ENCODE measurements at regions not wholly inside any gene's neighbourhood (a gene's known extent, or its start where the extent isn't known, plus 50 kb on each side); places are given as distances from the start of the nearest gene placed in this dataset.
"Not testable (repeated sequence)": the region's sequence is repeated elsewhere in the genome, so short reads cannot be mapped to it uniquely, and the experiment has no call there.

- H3K4me3 ChIP-seq (replicated peaks in 1 of 2; ENCODE audit: low read depth in 2 of 2, low read length in 2 of 2): no peak overlapping the region
- TF ChIP-seq CTCF (IDR thresholded peaks at IDR 0.05; ENCODE audit: low read depth, low read length): no peak
- DNase-seq (ENCODE audit: low read depth in 2 of 2): no peak
These were observed 186.6 kb downstream of the TM9SF2 start for GRCh38 chr13:99687723-99688397.

- no peak for TF ChIP-seq CTCF (IDR thresholded peaks at IDR 0.05; ENCODE audit: low read depth, low read length)
These were observed 185.7 kb downstream of the TM9SF2 start for GRCh38 chr13:99686944-99687411.

GRCh38 chr13:99686157-99686572, 184.9 kb downstream of the TM9SF2 start:
- DNase-seq (ENCODE audit: low read depth in 2 of 2): peak; percentile 7 to 10
- TF ChIP-seq CTCF (IDR thresholded peaks at IDR 0.05; ENCODE audit: low read depth, low read length): no peak
- H3K4me3 ChIP-seq (replicated peaks in 1 of 2; ENCODE audit: low read depth in 2 of 2, low read length in 2 of 2): no peak overlapping the region

More at GRCh38 chr13:99686944-99687411, 185.7 kb downstream of the TM9SF2 start:
- no peak for DNase-seq (ENCODE audit: low read depth in 2 of 2)
- H3K4me3 ChIP-seq (replicated peaks in 1 of 2; ENCODE audit: low read depth in 2 of 2, low read length in 2 of 2): no peak overlapping the region

GRCh38 chr13:99681695-99682094, 180.4 kb downstream of the TM9SF2 start:
- no peak for TF ChIP-seq CTCF (IDR thresholded peaks at IDR 0.05; ENCODE audit: low read depth, low read length)
- H3K4me3 ChIP-seq (replicated peaks in 1 of 2; ENCODE audit: low read depth in 2 of 2, low read length in 2 of 2): no peak overlapping the region
- DNase-seq (ENCODE audit: low read depth in 2 of 2): no peak

GRCh38 chr13:99677116-99677951, 176.1 kb downstream of the TM9SF2 start:
- TF ChIP-seq CTCF (IDR thresholded peaks at IDR 0.05; ENCODE audit: low read depth, low read length): no peak
- no peak overlapping the region for H3K4me3 ChIP-seq (replicated peaks in 1 of 2; ENCODE audit: low read depth in 2 of 2, low read length in 2 of 2)
- peak in 1 of 2 donors; percentile 11 for DNase-seq (ENCODE audit: low read depth in 2 of 2)

- no peak for TF ChIP-seq CTCF (IDR thresholded peaks at IDR 0.05; ENCODE audit: low read depth, low read length)
- DNase-seq (ENCODE audit: low read depth in 2 of 2): no peak
- no peak overlapping the region for H3K4me3 ChIP-seq (replicated peaks in 1 of 2; ENCODE audit: low read depth in 2 of 2, low read length in 2 of 2)
These were observed 170.5 kb downstream of the TM9SF2 start for GRCh38 chr13:99671746-99672145.

- not testable (repeated sequence) for H3K4me3 ChIP-seq (replicated peaks in 1 of 2; ENCODE audit: low read depth in 2 of 2, low read length in 2 of 2); DNase-seq (ENCODE audit: low read depth in 2 of 2)
These were observed 167.8 kb downstream of the TM9SF2 start for GRCh38 chr13:99669096-99669495.

Data from cardiac fibroblast (primary cell).